ENCODE measurements at regions not wholly inside any gene's neighbourhood (a gene's known extent, or its start where the extent isn't known, plus 50 kb on each side); places are given as distances from the start of the nearest gene placed in this dataset.

DNA sequence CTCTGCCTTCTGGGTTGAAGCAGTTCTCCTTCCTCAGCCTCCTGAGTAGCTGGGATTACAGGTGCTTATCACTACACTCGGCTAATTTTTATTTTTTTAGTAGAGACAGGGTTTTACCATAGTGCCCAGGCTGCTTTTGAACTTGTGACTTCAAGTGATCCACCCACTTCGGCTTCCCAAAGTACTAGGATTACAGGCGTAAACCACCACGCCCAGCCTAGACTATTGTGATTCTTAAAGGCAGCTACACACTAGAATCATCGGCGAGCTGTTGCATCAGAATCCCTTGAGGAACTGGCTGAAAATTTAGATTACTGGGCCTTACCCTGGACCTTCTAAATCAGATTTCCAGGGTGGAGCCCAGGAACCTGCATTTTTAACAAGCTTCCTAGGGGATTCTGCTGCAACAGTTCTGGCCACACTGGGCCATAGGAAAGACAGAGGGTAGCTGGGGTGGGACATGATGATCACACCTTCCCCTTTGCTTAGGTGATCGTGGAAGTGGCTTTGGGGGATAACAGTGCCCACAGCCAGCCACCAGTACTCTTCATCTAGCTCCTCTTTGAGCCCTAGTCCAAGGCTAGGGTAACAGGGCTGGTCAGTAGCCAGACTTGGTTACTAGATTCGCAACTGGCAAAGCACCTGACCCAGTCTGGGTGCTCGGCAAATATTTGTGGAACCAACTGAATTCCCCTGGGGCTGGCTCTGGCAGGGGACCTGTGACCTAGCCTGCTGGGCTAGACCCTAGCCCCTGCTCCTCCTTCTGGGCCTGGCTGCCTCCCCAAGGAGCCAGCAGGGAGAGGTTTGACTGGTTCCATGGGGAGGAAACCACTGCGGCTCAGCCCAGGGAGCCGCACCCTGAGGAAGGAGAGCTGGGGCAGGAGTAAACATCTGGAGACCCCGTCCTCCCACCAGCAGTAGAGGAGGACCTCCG is 67.1 kb upstream of the DUSP5 start:
- ChIA-PET POLR2A (interaction anchor here (0.6 kb wide), 1 partner anchor 85 kb away, joined by 3 read pairs; no protein-coding TSS in a partner anchor), CTCF (interaction anchor here (1.1 to 2.1 kb wide), 2 partner anchors 16 to 116 kb away, joined by 4 to 8 read pairs; no protein-coding TSS in a partner anchor)
- no peak for DNase-seq

More for the DNA sequence above, 67.1 kb upstream of the DUSP5 start:
- H3K9me3 Mint-ChIP-seq (ENCODE audit: insufficient read depth) = no peaks in the 10 kb centered on the region
- H3K9ac ChIP-seq (ENCODE audit: low read length) = no peak overlapping the region
- peaks cover 0 to 7% (median 1%) of the 10 kb centered on the region in 4 experiments for H3K27me3 ChIP-seq (replicated peaks in 1 of 4; ENCODE audit: control extremely low read depth in 1 of 4, control insufficient read depth in 3 of 4, insufficient read depth in 4 of 4, low read length in 3 of 4)
- H3K79me2 ChIP-seq (ENCODE audit: control insufficient read depth, insufficient read depth, low read length) = no peaks in the 10 kb centered on the region
- peaks cover 14% of the 10 kb centered on the region for H3K27me3 Mint-ChIP-seq
- peaks cover 0 to 6% (median 0%) of the 10 kb centered on the region in 3 donors for H3K9me3 ChIP-seq (ENCODE audit: control extremely low read depth in 1 of 3, control insufficient read depth in 2 of 3, insufficient read depth in 1 of 3, low read length in 2 of 3)
- H3K27ac Mint-ChIP-seq = no peak overlapping the region
- H4K20me1 ChIP-seq (ENCODE audit: control insufficient read depth, insufficient read depth, low read length, poor library complexity, severe bottlenecking) = no peaks in the 10 kb centered on the region
- no peak overlapping the region for H2AFZ ChIP-seq (ENCODE audit: insufficient read depth, low read depth, low read length, poor library complexity, severe bottlenecking)
- ATAC-seq (ENCODE audit: low read depth) = no peak
- H3K4me3 ChIP-seq (ENCODE audit: control extremely low read depth in 1 of 5, extremely low read depth in 1 of 5, insufficient read depth in 1 of 5, low read depth in 2 of 5, low read length in 4 of 5) = no peak overlapping the region
- H3K4me3 Mint-ChIP-seq = no peak overlapping the region
- no peaks in the 10 kb centered on the region for H3K36me3 ChIP-seq (replicated peaks in 1 of 2; ENCODE audit: control extremely low read depth in 1 of 2, control insufficient read depth in 1 of 2, extremely low read depth in 1 of 2, insufficient read depth in 2 of 2, low read length in 1 of 2)
- H3K4me2 ChIP-seq (replicated peaks; ENCODE audit: low read depth, low read length, poor library complexity, severe bottlenecking) = no peak overlapping the region
- H3K27ac ChIP-seq (ENCODE audit: low read length in 2 of 2) = no peak overlapping the region
- intact Hi-C loops (cut with micrococcal nuclease) = no loop called here
- H3K4me1 Mint-ChIP-seq = peaks cover 13% of the 10 kb centered on the region
- no peak for TF ChIP-seq EZH2 (IDR thresholded peaks at IDR 0.05; ENCODE audit: borderline replicate concordance, insufficient read depth, low read depth, low read length, poor library complexity, severe bottlenecking)
- TF ChIP-seq, protein P1, sequence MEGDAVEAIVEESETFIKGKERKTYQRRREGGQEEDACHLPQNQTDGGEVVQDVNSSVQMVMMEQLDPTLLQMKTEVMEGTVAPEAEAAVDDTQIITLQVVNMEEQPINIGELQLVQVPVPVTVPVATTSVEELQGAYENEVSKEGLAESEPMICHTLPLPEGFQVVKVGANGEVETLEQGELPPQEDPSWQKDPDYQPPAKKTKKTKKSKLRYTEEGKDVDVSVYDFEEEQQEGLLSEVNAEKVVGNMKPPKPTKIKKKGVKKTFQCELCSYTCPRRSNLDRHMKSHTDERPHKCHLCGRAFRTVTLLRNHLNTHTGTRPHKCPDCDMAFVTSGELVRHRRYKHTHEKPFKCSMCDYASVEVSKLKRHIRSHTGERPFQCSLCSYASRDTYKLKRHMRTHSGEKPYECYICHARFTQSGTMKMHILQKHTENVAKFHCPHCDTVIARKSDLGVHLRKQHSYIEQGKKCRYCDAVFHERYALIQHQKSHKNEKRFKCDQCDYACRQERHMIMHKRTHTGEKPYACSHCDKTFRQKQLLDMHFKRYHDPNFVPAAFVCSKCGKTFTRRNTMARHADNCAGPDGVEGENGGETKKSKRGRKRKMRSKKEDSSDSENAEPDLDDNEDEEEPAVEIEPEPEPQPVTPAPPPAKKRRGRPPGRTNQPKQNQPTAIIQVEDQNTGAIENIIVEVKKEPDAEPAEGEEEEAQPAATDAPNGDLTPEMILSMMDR (IDR thresholded peaks at IDR 0.05) = no peak
- 95% methylated on average over 9 of the region's 13 CpGs for WGBS (ENCODE audit: insufficient coverage)
- peaks cover 5 to 9% of the 10 kb centered on the region in 2 donors for H3K4me1 ChIP-seq (ENCODE audit: control insufficient read depth in 2 of 2, insufficient read depth in 2 of 2, low read length in 2 of 2)

Data from B cell (primary cell).